OCI-LY3 (cell line): ENCODE measurements at regions not wholly inside any gene's neighbourhood (a gene's known extent, or its start where the extent isn't known, plus 50 kb on each side); places are given as distances from the start of the nearest gene placed in this dataset.

Experiments used
- H2AFZ ChIP-seq: fragments of 200-600, 300-600 bp; shearing (Covaris generic); 2 replicates; pipeline ENCODE4 v1.6.0; 2014; ENCODE audit warnings: antibody characterized with exemption, low read depth, low read length
- H3K27ac ChIP-seq: fragments of 200-600, 300-600 bp; sonication (generic); 2 replicates; pipeline ENCODE4 v1.5.1; 2014; ENCODE audit warnings: mild to moderate bottlenecking, low read length, moderate library complexity, mixed read lengths
- H3K27me3 ChIP-seq: fragments of 200-600, 300-600 bp; sonication (generic); 2 replicates; pipeline ENCODE4 v1.6.1; 2014; ENCODE audit warnings: low read depth, low read length, mixed read lengths
- H3K36me3 ChIP-seq: fragments of 200-600, 300-600 bp; sonication (generic); replicated peaks from 2 replicates; pipeline ENCODE3; 2014; ENCODE audit warnings: low read depth, low read length, mixed read lengths
- H3K4me1 ChIP-seq: fragments of 300-600, 200-600 bp; sonication (generic); 2 replicates; pipeline ENCODE4 v1.6.1; 2014; ENCODE audit warnings: low read length, mixed read lengths
- H3K4me2 ChIP-seq: fragments of 200-600, 300-600 bp; sonication (generic); 2 replicates; pipeline ENCODE4 v1.6.1; 2014; ENCODE audit warnings: low read length, mixed read lengths
- H3K4me3 ChIP-seq: fragments of 300-600, 200-600 bp; sonication (generic); 2 replicates; pipeline ENCODE4 v1.5.1; 2014; ENCODE audit warnings: antibody characterized with exemption, mild to moderate bottlenecking, low read length, moderate library complexity
- H3K79me2 ChIP-seq: fragments of 300-600, 200-600 bp; shearing (Covaris generic); 2 replicates; pipeline ENCODE4 v1.6.1; 2014; ENCODE audit warnings: mild to moderate bottlenecking, low read length, mixed read lengths
- H3K9ac ChIP-seq: fragments of 300-600, 200-600 bp; shearing (Covaris generic); 2 replicates; pipeline ENCODE4 v1.6.0; 2014; ENCODE audit warnings: mild to moderate bottlenecking, low read length, moderate library complexity
- H3K9me3 ChIP-seq: fragments of 200-600, 300-600 bp; shearing (Covaris generic); 2 replicates; pipeline ENCODE4 v1.6.1; 2014; ENCODE audit warnings: low read length, mixed read lengths; ENCODE audit not compliant: insufficient read depth
- H4K20me1 ChIP-seq: fragments of 200-600, 300-600 bp; sonication (generic); 2 replicates; pipeline ENCODE4 v1.6.1; 2016; ENCODE audit warnings: low read length, mixed read lengths; ENCODE audit not compliant: insufficient read depth
- CTCF ChIP-seq: fragments of 200-600, 300-600 bp; sonication (generic); IDR thresholded peaks from 2 replicates; pipeline ENCODE4 v1.5.1; 2014; ENCODE audit warnings: antibody characterized with exemption, low read length, low read depth
- EZH2phosphoT487 ChIP-seq: fragments of 200-600 bp; shearing (Covaris generic); IDR thresholded peaks from 2 replicates; pipeline ENCODE4 v1.6.1; 2018; ENCODE audit warnings: antibody characterized with exemption, mixed run types, low read depth

GRCh38 chr12:92349635-92350034 is 204.0 kb upstream of the BTG1 start:
- TF ChIP-seq EZH2phosphoT487 (no peak), CTCF (no peak)
- Histone ChIP-seq H3K4me3 (no peak overlapping the region), H3K36me3 (no peaks in the 10 kb centered on the region), H3K9ac (no peak overlapping the region), H3K4me1 (peaks cover 10% of the 10 kb centered on the region), H3K27ac (no peak overlapping the region), H3K27me3 (no peaks in the 10 kb centered on the region), H2AFZ (no peak overlapping the region), H3K9me3 (no peaks in the 10 kb centered on the region), H3K79me2 (no peaks in the 10 kb centered on the region), H4K20me1 (no peaks in the 10 kb centered on the region), H3K4me2 (no peak overlapping the region)

GRCh38 chr12:92342574-92342973 is 196.9 kb upstream of the BTG1 start:
- H3K36me3 ChIP-seq, result no peaks in the 10 kb centered on the region
- H2AFZ ChIP-seq, result no peak overlapping the region
- H3K9me3 ChIP-seq, result no peaks in the 10 kb centered on the region
- no peak overlapping the region for H3K4me2 ChIP-seq
- no peak overlapping the region for H3K4me3 ChIP-seq
- H3K4me1 ChIP-seq, result no peaks in the 10 kb centered on the region
- no peaks in the 10 kb centered on the region for H3K27me3 ChIP-seq
- H3K9ac ChIP-seq, result no peak overlapping the region
- TF ChIP-seq EZH2phosphoT487, result no peak
- no peak overlapping the region for H3K27ac ChIP-seq
- H4K20me1 ChIP-seq, result no peaks in the 10 kb centered on the region
- no peaks in the 10 kb centered on the region for H3K79me2 ChIP-seq

- Histone ChIP-seq H3K27ac (no peak overlapping the region), H3K4me1 (no peaks in the 10 kb centered on the region), H3K4me3 (no peak overlapping the region), H4K20me1 (no peaks in the 10 kb centered on the region), H3K36me3 (no peaks in the 10 kb centered on the region), H3K4me2 (no peak overlapping the region), H3K9ac (no peak overlapping the region), H3K9me3 (no peaks in the 10 kb centered on the region), H3K27me3 (no peaks in the 10 kb centered on the region), H2AFZ (no peak overlapping the region), H3K79me2 (no peaks in the 10 kb centered on the region)
- TF ChIP-seq EZH2phosphoT487 (no peak), CTCF (no peak)
Observed at GRCh38 chr12:92341065-92341668, 195.5 kb upstream of the BTG1 start.

GRCh38 chr12:92340441-92341064 is 194.9 kb upstream of the BTG1 start:
- H3K9me3 ChIP-seq, result no peaks in the 10 kb centered on the region
- TF ChIP-seq EZH2phosphoT487 (no peak), CTCF (no peak)
- H3K4me3 ChIP-seq, result no peak overlapping the region
- H3K27ac ChIP-seq, result no peak overlapping the region
- no peaks in the 10 kb centered on the region for H3K4me1 ChIP-seq
- H3K4me2 ChIP-seq, result no peak overlapping the region
- no peak overlapping the region for H2AFZ ChIP-seq
- no peak overlapping the region for H3K9ac ChIP-seq
- no peaks in the 10 kb centered on the region for H3K36me3 ChIP-seq
- H3K27me3 ChIP-seq, result no peaks in the 10 kb centered on the region
- no peaks in the 10 kb centered on the region for H4K20me1 ChIP-seq
- H3K79me2 ChIP-seq, result no peaks in the 10 kb centered on the region
